Activated CD4-positive, alpha-beta T cell treated with anti-CD3 and anti-CD28 coated beads, Interleukin-2, amount 10 ng/mL, durations not matched to agents 7 days and 5 days (primary cell): ENCODE measurements at regions not wholly inside any gene's neighbourhood (a gene's known extent, or its start where the extent isn't known, plus 50 kb on each side); places are given as distances from the start of the nearest gene placed in this dataset.
"Not testable (repeated sequence)": the region's sequence is repeated elsewhere in the genome, so short reads cannot be mapped to it uniquely, and the experiment has no call there.

Experiments
- CTCF ChIA-PET: fragments of 350-600 bp; sonication (Branson Sonifier 250); formaldehyde crosslinking; loops from one replicate; lab custom pipeline; 2021; ENCODE audit warnings: antibody characterized with exemption; lab: Charles Lee
- POLR2A ChIA-PET: fragments of 350-600 bp; sonication (Branson Sonifier 250); formaldehyde crosslinking; loops from one replicate; lab custom pipeline; 2021; ENCODE audit warnings: antibody characterized with exemption; lab: Charles Lee
- DNase-seq: peaks from one replicate; pipeline ENCODE4 v3.0.0-alpha.2; 2020
- H3K27ac Mint-ChIP-seq: one replicate; pipeline ENCODE4 v1.8.0; 2021; ENCODE audit warnings: mild to moderate bottlenecking, moderate library complexity, mixed read lengths
- H3K27me3 Mint-ChIP-seq: one replicate; pipeline ENCODE4 v1.8.0; 2021; ENCODE audit warnings: mixed read lengths
- H3K36me3 Mint-ChIP-seq: one replicate; pipeline ENCODE4 v1.8.0; 2021; ENCODE audit warnings: low read depth, mixed read lengths
- H3K4me1 Mint-ChIP-seq: one replicate; pipeline ENCODE4 v1.8.0; 2021; ENCODE audit warnings: mixed read lengths
- H3K4me3 Mint-ChIP-seq: one replicate; pipeline ENCODE4 v1.8.0; 2021; ENCODE audit warnings: mild to moderate bottlenecking, moderate library complexity, mixed read lengths
- H3K9me3 Mint-ChIP-seq: one replicate; pipeline ENCODE4 v1.8.0; 2021; ENCODE audit warnings: mixed read lengths

- no peak for DNase-seq
- Mint-ChIP-seq H3K27ac (no peak overlapping the region), H3K4me3 (no peak overlapping the region), H3K27me3 (no peaks in the 10 kb centered on the region), H3K9me3 (no peaks in the 10 kb centered on the region), H3K36me3 (no peaks in the 10 kb centered on the region), H3K4me1 (no peaks in the 10 kb centered on the region)
- POLR2A ChIA-PET: no interaction called here
- CTCF ChIA-PET: no interaction called here
Observed at GRCh38 chr3:55143336-55143735, 215.5 kb upstream of the LRTM1 start.

- H3K36me3 Mint-ChIP-seq, POLR2A ChIA-PET, CTCF ChIA-PET, H3K9me3 Mint-ChIP-seq, H3K4me1 Mint-ChIP-seq, DNase-seq, H3K27me3 Mint-ChIP-seq, H3K4me3 Mint-ChIP-seq, H3K27ac Mint-ChIP-seq: not testable (repeated sequence)
Observed at GRCh38 chr3:55136291-55136690, 208.4 kb upstream of the LRTM1 start.

GRCh38 chr3:55128225-55128823 lies 200.5 kb upstream of the LRTM1 start:
- Mint-ChIP-seq H3K36me3 (no peaks in the 10 kb centered on the region), H3K4me3 (no peak overlapping the region), H3K4me1 (no peaks in the 10 kb centered on the region), H3K9me3 (no peaks in the 10 kb centered on the region), H3K27me3 (no peaks in the 10 kb centered on the region), H3K27ac (no peak overlapping the region)
- DNase-seq: no peak
- CTCF ChIA-PET: no interaction called here
- POLR2A ChIA-PET: no interaction called here

GRCh38 chr3:55127565-55127964 lies 199.7 kb upstream of the LRTM1 start:
- no peak overlapping the region for H3K4me3 Mint-ChIP-seq
- H3K27me3 Mint-ChIP-seq: no peaks in the 10 kb centered on the region
- no peaks in the 10 kb centered on the region for H3K4me1 Mint-ChIP-seq
- DNase-seq: no peak
- ChIA-PET POLR2A (no interaction called here), CTCF (no interaction called here)
- H3K36me3 Mint-ChIP-seq: no peaks in the 10 kb centered on the region
- no peak overlapping the region for H3K27ac Mint-ChIP-seq
- H3K9me3 Mint-ChIP-seq: no peaks in the 10 kb centered on the region

GRCh38 chr3:55124371-55124770 lies 196.5 kb upstream of the LRTM1 start:
- Mint-ChIP-seq H3K9me3 (no peaks in the 10 kb centered on the region), H3K4me1 (no peaks in the 10 kb centered on the region), H3K27ac (no peak overlapping the region), H3K27me3 (no peaks in the 10 kb centered on the region), H3K4me3 (no peak overlapping the region), H3K36me3 (no peaks in the 10 kb centered on the region)
- ChIA-PET CTCF (no interaction called here), POLR2A (no interaction called here)
- no peak for DNase-seq
